OCI-LY7 (cell line): ENCODE measurements at regions not wholly inside any gene's neighbourhood (a gene's known extent, or its start where the extent isn't known, plus 50 kb on each side); places are given as distances from the start of the nearest gene placed in this dataset.

Experiments
- BruUV-seq: library from RNA; stranded (reverse); fragments of 400-500 nt; replicated peaks from 2 replicates; lab custom pipeline; 2021; lab: Mats Ljungman, UMichigan
- CTCF ChIA-PET: fragments of 300-600 bp; sonication (Branson Sonifier 250); formaldehyde crosslinking; loops from one replicate; lab custom pipeline; 2022; ENCODE audit warnings: antibody characterized with exemption; ENCODE audit not compliant: unreplicated experiment; lab: Charles Lee
- POLR2A ChIA-PET: fragments of 300-600 bp; sonication (Branson Sonifier 250); formaldehyde crosslinking; loops from one replicate; lab custom pipeline; 2022; ENCODE audit warnings: antibody characterized with exemption; lab: Charles Lee
- DNase-seq: peaks from one replicate; pipeline ENCODE4 v3.0.0-alpha.2; 2015; ENCODE audit warnings: low spot score
- H2AFZ ChIP-seq: fragments of 200-600 bp; sonication (generic), shearing (Covaris generic); 2 replicates; pipeline ENCODE4 v1.6.1; 2014; ENCODE audit warnings: mild to moderate bottlenecking, antibody characterized with exemption, low read length, moderate library complexity
- H3K27ac ChIP-seq: fragments of 200-600 bp; sonication (generic); 2 replicates; pipeline ENCODE4 v1.5.1; 2014; ENCODE audit warnings: mixed run types, low read depth, mild to moderate bottlenecking, moderate library complexity, low read length, inconsistent platforms; ENCODE audit not compliant: poor library complexity, severe bottlenecking
- H3K36me3 ChIP-seq: fragments of 200-600 bp; sonication (generic); 2 replicates; pipeline ENCODE4 v1.6.1; 2014; ENCODE audit warnings: mild to moderate bottlenecking, antibody characterized with exemption, low read length, moderate library complexity, mixed read lengths; ENCODE audit not compliant: insufficient read depth
- H3K4me1 ChIP-seq: fragments of 200-600 bp; sonication (generic); 2 replicates; pipeline ENCODE4 v1.5.1; 2014; ENCODE audit warnings: mild to moderate bottlenecking, low read length; ENCODE audit not compliant: insufficient read depth, poor library complexity, severe bottlenecking
- H3K4me2 ChIP-seq: fragments of 200-600 bp; sonication (generic); 2 replicates; pipeline ENCODE4 v1.6.1; 2014; ENCODE audit warnings: mild to moderate bottlenecking, low read length
- H3K4me3 ChIP-seq: fragments of 200-600 bp; sonication (generic); 2 replicates; pipeline ENCODE4 v1.5.1; 2014; ENCODE audit warnings: mild to moderate bottlenecking, low read depth, low read length; ENCODE audit not compliant: poor library complexity, severe bottlenecking
- H3K79me2 ChIP-seq: fragments of 200-600 bp; sonication (generic); 2 replicates; pipeline ENCODE4 v1.6.1; 2016; ENCODE audit warnings: low read depth, mild to moderate bottlenecking, low read length, moderate library complexity, mixed read lengths; ENCODE audit not compliant: insufficient read depth
- H3K9me2 ChIP-seq: fragments of 200-600 bp; sonication (generic); 2 replicates; pipeline ENCODE4 v1.6.1; 2016; ENCODE audit warnings: mild to moderate bottlenecking, low read length, mixed read lengths; ENCODE audit not compliant: insufficient read depth
- H3K9me3 ChIP-seq: fragments of 200-600 bp; sonication (generic); 2 replicates; pipeline ENCODE4 v1.6.1; 2014; ENCODE audit warnings: mild to moderate bottlenecking, mixed run types, low read length, mixed read lengths
- H4K20me1 ChIP-seq: fragments of 200-600 bp; sonication (generic); 2 replicates; pipeline ENCODE4 v1.6.1; 2014; ENCODE audit warnings: mild to moderate bottlenecking, antibody characterized with exemption, low read length, moderate library complexity, mixed read lengths; ENCODE audit not compliant: insufficient read depth
- EZH2phosphoT487 ChIP-seq: fragments of 200-600 bp; sonication (generic); IDR thresholded peaks from 2 replicates; pipeline ENCODE4 v1.6.1; 2018; ENCODE audit warnings: low read depth, borderline replicate concordance, mild to moderate bottlenecking, mixed run types, antibody characterized with exemption, low read length, moderate library complexity, mixed read lengths
- intact Hi-C: fragments of 100-400 bp; cut with micrococcal nuclease; formaldehyde crosslinking; loops from one replicate; pipeline ENCODE4 v1.10.0; 2022; ENCODE audit not compliant: unreplicated experiment
- TF ChIP-seq, protein P1 (sequence below): fragments of 200-600 bp; sonication (generic); conservative IDR thresholded peaks from 2 replicates; pipeline ENCODE4 v1.5.1; 2014; ENCODE audit warnings: mild to moderate bottlenecking, antibody characterized with exemption, low read length, moderate library complexity, mixed read lengths

DNA sequence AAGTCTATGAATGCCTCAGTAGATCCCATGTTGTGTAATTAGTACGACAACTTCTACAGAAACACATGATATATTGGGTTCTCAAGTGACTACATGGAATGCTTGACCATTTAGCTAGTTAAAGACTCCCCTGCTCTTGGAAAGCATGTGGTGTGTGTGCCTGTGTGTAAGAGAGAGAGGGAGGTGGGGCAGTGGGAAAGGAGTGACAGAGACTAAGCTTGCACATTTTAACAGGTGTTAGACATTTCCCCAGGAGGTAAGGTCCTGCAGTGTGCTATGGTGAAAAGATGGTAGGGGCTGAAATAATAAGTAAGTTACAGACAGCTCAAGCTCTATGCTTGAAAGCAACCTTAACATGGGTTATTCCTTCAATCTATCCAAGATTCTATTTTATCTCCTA, 241.7 kb upstream of the GHITM start:
- POLR2A ChIA-PET, result interaction anchor here (0.6 kb wide), 1 partner anchor 119 kb away, joined by 3 read pairs; no protein-coding TSS in a partner anchor
- H3K27ac ChIP-seq, result no peak overlapping the region

DNA sequence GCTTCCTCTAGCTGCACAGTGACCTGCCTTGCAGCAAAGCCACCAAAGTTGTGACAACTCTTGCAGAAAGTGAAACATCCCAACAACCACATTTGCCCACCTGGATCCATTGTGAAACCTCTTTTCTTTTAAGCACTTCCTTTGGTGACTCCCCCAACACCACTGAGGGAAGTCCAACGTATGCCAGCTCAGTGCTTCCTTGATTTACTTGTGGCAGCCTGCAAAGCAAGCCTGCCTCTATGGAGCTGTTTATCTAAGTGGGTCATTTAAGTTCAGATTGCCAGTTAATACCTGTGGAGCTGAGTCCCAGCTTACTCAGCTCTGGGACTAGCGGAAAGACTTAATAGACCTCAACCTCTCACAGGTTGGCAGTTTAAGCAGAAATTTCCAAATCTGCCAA, 230.8 kb upstream of the GHITM start:
- ChIA-PET POLR2A (no interaction called here), CTCF (interaction anchor here (0.6 kb wide), 1 partner anchor 1974 kb away, joined by 3 read pairs; no protein-coding TSS in a partner anchor)
- no peaks in the 10 kb centered on the region for H4K20me1 ChIP-seq
- H3K4me2 ChIP-seq, result peak overlapping the region; percentile 44; the same call in 1 of the 2 replicates
- H3K9me2 ChIP-seq, result no peaks in the 10 kb centered on the region
- no peak overlapping the region for H3K4me3 ChIP-seq
- H3K36me3 ChIP-seq, result no peaks in the 10 kb centered on the region
- no peak for DNase-seq
- H2AFZ ChIP-seq, result no peak overlapping the region
- no peaks in the 10 kb centered on the region for H3K79me2 ChIP-seq
- no peak overlapping the region for H3K27ac ChIP-seq
- no peak for TF ChIP-seq EZH2phosphoT487
- TF ChIP-seq, protein P1, sequence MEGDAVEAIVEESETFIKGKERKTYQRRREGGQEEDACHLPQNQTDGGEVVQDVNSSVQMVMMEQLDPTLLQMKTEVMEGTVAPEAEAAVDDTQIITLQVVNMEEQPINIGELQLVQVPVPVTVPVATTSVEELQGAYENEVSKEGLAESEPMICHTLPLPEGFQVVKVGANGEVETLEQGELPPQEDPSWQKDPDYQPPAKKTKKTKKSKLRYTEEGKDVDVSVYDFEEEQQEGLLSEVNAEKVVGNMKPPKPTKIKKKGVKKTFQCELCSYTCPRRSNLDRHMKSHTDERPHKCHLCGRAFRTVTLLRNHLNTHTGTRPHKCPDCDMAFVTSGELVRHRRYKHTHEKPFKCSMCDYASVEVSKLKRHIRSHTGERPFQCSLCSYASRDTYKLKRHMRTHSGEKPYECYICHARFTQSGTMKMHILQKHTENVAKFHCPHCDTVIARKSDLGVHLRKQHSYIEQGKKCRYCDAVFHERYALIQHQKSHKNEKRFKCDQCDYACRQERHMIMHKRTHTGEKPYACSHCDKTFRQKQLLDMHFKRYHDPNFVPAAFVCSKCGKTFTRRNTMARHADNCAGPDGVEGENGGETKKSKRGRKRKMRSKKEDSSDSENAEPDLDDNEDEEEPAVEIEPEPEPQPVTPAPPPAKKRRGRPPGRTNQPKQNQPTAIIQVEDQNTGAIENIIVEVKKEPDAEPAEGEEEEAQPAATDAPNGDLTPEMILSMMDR, result no peak
- no peaks in the 10 kb centered on the region for H3K9me3 ChIP-seq
- BruUV-seq, result no TSS peak
- peaks cover 20% of the 10 kb centered on the region for H3K4me1 ChIP-seq
- intact Hi-C loops, result no loop called here

More for the DNA sequence above, 241.7 kb upstream of the GHITM start:
- H3K79me2 ChIP-seq, result no peaks in the 10 kb centered on the region
- no peaks in the 10 kb centered on the region for H4K20me1 ChIP-seq
- no peaks in the 10 kb centered on the region for H3K9me2 ChIP-seq
- no peak overlapping the region for H3K4me3 ChIP-seq
- TF ChIP-seq, protein P1, result no peak
- TF ChIP-seq EZH2phosphoT487, result no peak
- no TSS peak for BruUV-seq
- H3K9me3 ChIP-seq, result no peaks in the 10 kb centered on the region
- intact Hi-C loops, result no loop called here
- no peak for DNase-seq
- H3K36me3 ChIP-seq, result no peaks in the 10 kb centered on the region
- CTCF ChIA-PET, result no interaction called here
- H3K4me2 ChIP-seq, result no peak overlapping the region
- H2AFZ ChIP-seq, result no peak overlapping the region
- no peaks in the 10 kb centered on the region for H3K4me1 ChIP-seq

DNA sequence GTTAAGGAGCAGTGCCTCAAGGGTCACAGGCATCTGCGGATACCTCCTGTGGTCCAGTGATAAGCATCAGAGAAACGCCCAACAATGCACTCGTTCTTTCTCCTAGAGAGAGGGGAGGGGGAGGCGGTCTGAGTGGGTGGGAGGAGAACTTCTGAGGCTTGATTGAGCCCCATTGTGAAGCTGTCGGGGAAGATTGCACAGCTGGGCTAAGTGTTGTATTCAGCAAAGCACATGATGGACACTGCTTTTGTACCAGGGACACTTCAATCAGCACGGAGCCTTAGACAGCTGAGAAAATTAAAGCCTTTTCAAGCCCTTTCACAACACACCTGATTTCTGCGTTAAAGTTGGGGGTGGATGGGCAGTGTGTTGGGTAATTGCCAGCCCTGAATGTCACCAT, 230.3 kb upstream of the GHITM start:
- Histone ChIP-seq H3K4me1 (peaks cover 20% of the 10 kb centered on the region), H3K36me3 (no peaks in the 10 kb centered on the region), H2AFZ (no peak overlapping the region), H3K9me3 (no peaks in the 10 kb centered on the region), H4K20me1 (no peaks in the 10 kb centered on the region), H3K9me2 (no peaks in the 10 kb centered on the region), H3K79me2 (no peaks in the 10 kb centered on the region), H3K4me2 (no peak overlapping the region), H3K27ac (no peak overlapping the region), H3K4me3 (no peak overlapping the region)
- no TSS peak for BruUV-seq
- DNase-seq, result no peak
- no peak for TF ChIP-seq EZH2phosphoT487
- TF ChIP-seq, protein P1, result no peak
- ChIA-PET CTCF (interaction anchor here (0.6 kb wide), 1 partner anchor 1975 kb away, joined by 3 read pairs; no protein-coding TSS in a partner anchor), POLR2A (interaction anchor here (0.5 kb wide), 1 partner anchor 573 kb away, joined by 3 read pairs; no protein-coding TSS in a partner anchor)
- intact Hi-C loops, result no loop called here
